ENCODE measurements at regions not wholly inside any gene's neighbourhood (a gene's known extent, or its start where the extent isn't known, plus 50 kb on each side); places are given as distances from the start of the nearest gene placed in this dataset.

DNA sequence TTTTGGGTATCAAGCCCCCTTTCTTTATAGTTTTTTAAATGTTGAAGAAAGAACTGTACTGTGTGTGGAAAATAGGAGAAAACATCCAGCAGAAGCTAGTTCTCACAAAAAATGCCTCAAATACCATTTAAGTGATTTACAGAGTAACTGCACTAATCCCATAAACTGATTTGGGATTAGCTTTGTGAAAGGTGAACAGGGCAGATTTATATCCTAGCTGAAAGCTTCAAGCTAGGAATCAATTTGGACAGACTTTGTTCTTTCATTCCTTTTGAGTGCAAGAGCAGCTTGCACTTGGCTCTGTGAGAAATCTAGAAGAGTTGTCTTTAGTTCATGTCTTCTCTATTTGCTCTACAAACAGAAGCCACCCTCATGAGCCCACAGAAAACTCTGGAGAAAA lies 183.9 kb upstream of the VRK2 start:
- TF ChIP-seq, protein P1, sequence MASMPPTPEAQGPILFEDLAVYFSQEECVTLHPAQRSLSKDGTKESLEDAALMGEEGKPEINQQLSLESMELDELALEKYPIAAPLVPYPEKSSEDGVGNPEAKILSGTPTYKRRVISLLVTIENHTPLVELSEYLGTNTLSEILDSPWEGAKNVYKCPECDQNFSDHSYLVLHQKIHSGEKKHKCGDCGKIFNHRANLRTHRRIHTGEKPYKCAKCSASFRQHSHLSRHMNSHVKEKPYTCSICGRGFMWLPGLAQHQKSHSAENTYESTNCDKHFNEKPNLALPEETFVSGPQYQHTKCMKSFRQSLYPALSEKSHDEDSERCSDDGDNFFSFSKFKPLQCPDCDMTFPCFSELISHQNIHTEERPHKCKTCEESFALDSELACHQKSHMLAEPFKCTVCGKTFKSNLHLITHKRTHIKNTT (CRISPR knock-in tag; IDR thresholded peaks at IDR 0.05): no peak
- TF ChIP-seq GABPA (IDR thresholded peaks at IDR 0.05; ENCODE audit: low read depth, low read length) (no peak), GABPA (CRISPR knock-in tag; IDR thresholded peaks at IDR 0.05; ENCODE audit: low read depth) (no peak), KAT7 (CRISPR knock-in tag; IDR thresholded peaks at IDR 0.05; ENCODE audit: borderline replicate concordance) (no peak), MAX (IDR thresholded peaks at IDR 0.05) (no peak), ESRRA (CRISPR knock-in tag; IDR thresholded peaks at IDR 0.05; ENCODE audit: low read depth) (no peak), ZNF543 (CRISPR knock-in tag; IDR thresholded peaks at IDR 0.05) (no peak), ZNF138 (CRISPR knock-in tag; IDR thresholded peaks at IDR 0.05; ENCODE audit: low read depth) (no peak), ZSCAN29 (CRISPR knock-in tag; conservative IDR thresholded peaks at IDR 0.05) (no peak), FOXP1 (IDR thresholded peaks at IDR 0.05) (no peak), FOXP1 (CRISPR knock-in tag; IDR thresholded peaks at IDR 0.05) (no peak)
- TF ChIP-seq, protein P2, sequence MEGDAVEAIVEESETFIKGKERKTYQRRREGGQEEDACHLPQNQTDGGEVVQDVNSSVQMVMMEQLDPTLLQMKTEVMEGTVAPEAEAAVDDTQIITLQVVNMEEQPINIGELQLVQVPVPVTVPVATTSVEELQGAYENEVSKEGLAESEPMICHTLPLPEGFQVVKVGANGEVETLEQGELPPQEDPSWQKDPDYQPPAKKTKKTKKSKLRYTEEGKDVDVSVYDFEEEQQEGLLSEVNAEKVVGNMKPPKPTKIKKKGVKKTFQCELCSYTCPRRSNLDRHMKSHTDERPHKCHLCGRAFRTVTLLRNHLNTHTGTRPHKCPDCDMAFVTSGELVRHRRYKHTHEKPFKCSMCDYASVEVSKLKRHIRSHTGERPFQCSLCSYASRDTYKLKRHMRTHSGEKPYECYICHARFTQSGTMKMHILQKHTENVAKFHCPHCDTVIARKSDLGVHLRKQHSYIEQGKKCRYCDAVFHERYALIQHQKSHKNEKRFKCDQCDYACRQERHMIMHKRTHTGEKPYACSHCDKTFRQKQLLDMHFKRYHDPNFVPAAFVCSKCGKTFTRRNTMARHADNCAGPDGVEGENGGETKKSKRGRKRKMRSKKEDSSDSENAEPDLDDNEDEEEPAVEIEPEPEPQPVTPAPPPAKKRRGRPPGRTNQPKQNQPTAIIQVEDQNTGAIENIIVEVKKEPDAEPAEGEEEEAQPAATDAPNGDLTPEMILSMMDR (CRISPR knock-in tag; IDR thresholded peaks at IDR 0.05): no peak
- TF ChIP-seq, protein P3, sequence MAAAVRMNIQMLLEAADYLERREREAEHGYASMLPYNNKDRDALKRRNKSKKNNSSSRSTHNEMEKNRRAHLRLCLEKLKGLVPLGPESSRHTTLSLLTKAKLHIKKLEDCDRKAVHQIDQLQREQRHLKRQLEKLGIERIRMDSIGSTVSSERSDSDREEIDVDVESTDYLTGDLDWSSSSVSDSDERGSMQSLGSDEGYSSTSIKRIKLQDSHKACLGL (CRISPR knock-in tag; IDR thresholded peaks at IDR 0.05): no peak
